Left lung (tissue), 4 donors: ENCODE measurements at regions not wholly inside any gene's neighbourhood (a gene's known extent, or its start where the extent isn't known, plus 50 kb on each side); places are given as distances from the start of the nearest gene placed in this dataset.
A peak's percentile ranks its signal among the peaks of the same experiment; 100 is the strongest.

ENCODE experiments used
- ATAC-seq: fragments of 200-7000 bp; cut with Tn5 transposase; one replicate; pipeline ENCODE4 v1.9.1; 2020; ENCODE audit warnings: moderate library complexity
- DNase-seq, 4 donors: peaks; one replicate each; pipeline ENCODE4 v3.0.0-alpha.2; 2013 to 2020
- H3K27ac ChIP-seq, 2 donors: fragments of 200-600 bp; sonication (generic) in 1 of 2; one replicate each; pipeline versions ENCODE4 v1.5.0 to v1.8.0; 2020 to 2021
- H3K27me3 ChIP-seq, 2 donors: fragments of 200-600 bp; sonication (generic) in 1 of 2; one replicate each; pipeline versions ENCODE4 v1.5.0 to v1.8.0; 2020 to 2021
- H3K36me3 ChIP-seq, 2 donors: fragments of 200-600 bp; sonication (generic) in 1 of 2; one replicate each; pipeline versions ENCODE4 v1.5.0 to v1.8.0; 2020 to 2021
- H3K4me1 ChIP-seq, 2 donors: fragments of 200-600 bp; one replicate each; pipeline ENCODE4 v1.8.0; 2021
- H3K4me3 ChIP-seq, 2 donors: fragments of 200-600 bp; sonication (generic) in 1 of 2; one replicate each; pipeline versions ENCODE4 v1.5.0 to v1.8.0; 2020 to 2021; ENCODE audit warnings: mild to moderate bottlenecking in 1 of 2
- H3K9me3 ChIP-seq, 2 donors: fragments of 200-600 bp; sonication (generic) in 1 of 2; one replicate each; pipeline versions ENCODE4 v1.5.0 to v1.8.0; 2020 to 2021
- intact Hi-C, 2 donors: fragments of 100-400 bp; cut with DNase I; formaldehyde crosslinking; loops; one replicate each; pipeline versions ENCODE4 v1.11.2 to v1.14.2; 2022
- TF ChIP-seq, protein P1 (sequence below), 2 donors: fragments of 200-600 bp; sonication (generic) in 1 of 2; IDR thresholded peaks; one replicate each; pipeline versions ENCODE4 v1.5.0 to v1.8.0; 2021; ENCODE audit warnings: antibody characterized with exemption in 2 of 2
- donor health status: DM: no; HTN: yes; CAD: no.
- donor health status: DM: no; HTN: no; CAD: no.

DNA sequence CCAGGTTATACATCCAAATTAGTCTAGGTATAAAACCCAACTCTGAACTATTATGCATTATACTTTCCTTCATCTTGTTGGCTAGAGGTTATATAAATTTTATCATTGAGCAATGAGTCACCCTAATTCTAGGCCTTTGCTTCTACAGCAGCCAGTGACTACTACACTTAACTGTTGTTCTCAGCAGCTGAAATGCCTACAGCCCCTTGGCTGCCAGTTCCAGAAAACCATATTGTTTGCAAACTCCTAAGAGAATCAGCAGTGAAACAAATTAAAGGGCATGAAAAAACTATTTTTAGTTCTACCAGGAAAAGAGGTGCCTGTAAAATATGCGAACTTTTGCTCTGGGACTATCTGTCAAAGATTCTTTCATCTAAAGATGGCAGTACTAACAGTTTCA, 292.8 kb downstream of the FRK start:
- TF ChIP-seq, protein P1, sequence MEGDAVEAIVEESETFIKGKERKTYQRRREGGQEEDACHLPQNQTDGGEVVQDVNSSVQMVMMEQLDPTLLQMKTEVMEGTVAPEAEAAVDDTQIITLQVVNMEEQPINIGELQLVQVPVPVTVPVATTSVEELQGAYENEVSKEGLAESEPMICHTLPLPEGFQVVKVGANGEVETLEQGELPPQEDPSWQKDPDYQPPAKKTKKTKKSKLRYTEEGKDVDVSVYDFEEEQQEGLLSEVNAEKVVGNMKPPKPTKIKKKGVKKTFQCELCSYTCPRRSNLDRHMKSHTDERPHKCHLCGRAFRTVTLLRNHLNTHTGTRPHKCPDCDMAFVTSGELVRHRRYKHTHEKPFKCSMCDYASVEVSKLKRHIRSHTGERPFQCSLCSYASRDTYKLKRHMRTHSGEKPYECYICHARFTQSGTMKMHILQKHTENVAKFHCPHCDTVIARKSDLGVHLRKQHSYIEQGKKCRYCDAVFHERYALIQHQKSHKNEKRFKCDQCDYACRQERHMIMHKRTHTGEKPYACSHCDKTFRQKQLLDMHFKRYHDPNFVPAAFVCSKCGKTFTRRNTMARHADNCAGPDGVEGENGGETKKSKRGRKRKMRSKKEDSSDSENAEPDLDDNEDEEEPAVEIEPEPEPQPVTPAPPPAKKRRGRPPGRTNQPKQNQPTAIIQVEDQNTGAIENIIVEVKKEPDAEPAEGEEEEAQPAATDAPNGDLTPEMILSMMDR (IDR thresholded peaks at IDR 0.05): no peak
- intact Hi-C loops: no loop called here
- Histone ChIP-seq H3K9me3 (no peaks in the 10 kb centered on the region), H3K4me1 (no peaks in the 10 kb centered on the region), H3K27me3 (no peaks in the 10 kb centered on the region), H3K27ac (no peak overlapping the region), H3K36me3 (no peaks in the 10 kb centered on the region), H3K4me3 (no peak overlapping the region)
- DNase-seq (peak in 1 of 4 donors; percentile 3), ATAC-seq (no peak)

DNA sequence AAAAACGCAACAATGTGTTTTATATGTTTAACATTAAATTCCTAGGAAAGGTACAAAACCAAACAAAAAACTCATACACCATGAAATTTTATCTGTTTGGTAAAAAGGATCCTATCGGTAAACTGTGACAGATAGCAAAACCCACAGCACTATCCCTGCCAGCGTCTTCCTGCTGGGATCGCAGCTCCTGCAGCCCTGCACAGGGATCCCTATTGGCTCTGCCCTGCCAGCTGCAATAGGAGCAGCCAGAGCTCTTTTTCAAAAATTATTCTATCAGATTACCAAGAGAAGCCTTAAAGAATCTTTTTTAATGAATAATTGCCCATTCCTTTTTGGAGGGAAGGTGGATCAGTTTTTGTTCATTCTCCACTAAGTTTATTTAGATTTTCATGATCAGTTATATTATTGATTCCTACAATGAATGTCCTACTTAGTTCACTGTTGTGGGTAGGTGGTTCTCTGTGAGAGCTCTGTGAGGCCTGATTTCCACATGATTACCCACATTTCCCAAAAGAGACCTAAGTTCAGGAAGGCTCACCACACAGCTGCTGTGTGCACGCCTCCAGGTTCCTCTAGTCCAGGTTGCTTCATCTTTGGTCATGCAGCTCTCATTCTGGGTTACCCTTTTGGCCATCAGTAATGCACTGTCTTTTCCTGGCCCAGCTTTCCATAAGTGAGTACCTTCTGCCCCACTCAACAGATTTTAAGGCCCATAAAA, 293.8 kb downstream of the FRK start:
- H3K27me3 ChIP-seq: no peaks in the 10 kb centered on the region
- ATAC-seq (no peak), DNase-seq (peak in 1 of 4 donors; percentile 33)
- TF ChIP-seq, protein P1 (IDR thresholded peaks at IDR 0.05): no peak
- no peaks in the 10 kb centered on the region for H3K36me3 ChIP-seq
- no peaks in the 10 kb centered on the region for H3K9me3 ChIP-seq
- intact Hi-C loops: no loop called here
- H3K4me1 ChIP-seq: no peaks in the 10 kb centered on the region
- no peak overlapping the region for H3K4me3 ChIP-seq
- no peak overlapping the region for H3K27ac ChIP-seq

DNA sequence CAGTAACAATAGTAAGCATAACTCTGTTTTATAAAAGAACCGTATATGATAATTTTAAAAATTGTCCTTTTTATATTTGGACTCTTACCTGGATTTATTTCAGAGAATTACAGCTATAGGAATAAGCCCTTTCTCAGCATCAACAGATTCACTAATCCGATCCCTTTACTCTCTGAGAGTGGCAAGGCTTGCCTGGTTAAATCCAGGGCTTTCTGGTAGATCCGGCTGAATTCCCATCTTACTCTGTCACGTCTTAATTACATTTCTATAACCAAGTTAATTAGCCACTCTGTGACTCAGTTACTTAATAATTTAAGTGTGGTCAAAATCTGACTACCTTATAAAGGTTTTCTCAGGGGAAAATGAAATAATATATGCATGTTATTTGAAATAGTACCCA, 294.7 kb downstream of the FRK start:
- no peak for ATAC-seq
- TF ChIP-seq, protein P1 (IDR thresholded peaks at IDR 0.05): no peak

DNA sequence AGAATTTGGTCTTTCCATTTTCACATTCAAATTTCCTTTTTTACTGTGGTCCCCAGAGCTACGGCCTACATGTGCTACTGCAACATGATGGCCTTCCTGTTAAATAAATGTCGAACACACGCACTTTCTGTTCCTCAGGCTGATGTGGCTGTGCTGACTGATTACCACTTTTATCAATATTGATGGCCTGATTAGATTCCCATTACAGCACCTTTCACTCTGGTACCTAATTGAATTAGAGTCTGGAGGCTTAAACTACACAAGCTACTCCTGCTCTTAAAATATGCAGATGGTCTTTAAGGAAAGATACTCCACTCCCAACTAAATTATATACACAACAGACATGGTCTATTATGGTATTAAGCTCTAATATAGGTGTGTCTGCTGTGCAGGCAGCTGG, 301.6 kb downstream of the FRK start:
- TF ChIP-seq, protein P1 (IDR thresholded peaks at IDR 0.05): no peak

More for the DNA sequence above, 294.7 kb downstream of the FRK start:
- DNase-seq: no peak
- Histone ChIP-seq H3K27me3 (no peaks in the 10 kb centered on the region), H3K27ac (no peak overlapping the region), H3K4me1 (no peaks in the 10 kb centered on the region), H3K4me3 (no peak overlapping the region), H3K9me3 (peaks cover 0 to 3% of the 10 kb centered on the region in 2 donors), H3K36me3 (no peaks in the 10 kb centered on the region)
- intact Hi-C loops: no loop called here

DNA sequence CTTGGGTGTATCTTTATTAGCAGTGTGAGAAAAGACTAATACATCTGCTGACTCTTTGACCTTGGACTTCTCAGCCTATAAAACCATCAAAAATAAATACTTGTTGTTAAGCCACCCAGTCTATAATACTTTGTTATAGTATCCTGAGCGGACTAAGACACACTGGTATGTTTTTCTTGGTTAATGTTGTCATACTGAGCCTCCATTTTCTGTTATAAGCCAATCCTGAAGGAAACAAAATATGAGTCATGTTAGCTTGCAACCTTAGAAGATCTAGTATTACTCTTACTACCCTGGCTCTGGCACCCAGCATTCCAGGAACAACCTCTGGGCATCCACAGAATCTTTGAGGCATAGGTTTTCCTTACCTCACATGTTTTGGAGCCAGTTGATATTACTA, 307.2 kb downstream of the FRK start:
- TF ChIP-seq, protein P1 (IDR thresholded peaks at IDR 0.05): no peak
- Histone ChIP-seq H3K9me3 (no peaks in the 10 kb centered on the region), H3K36me3 (no peaks in the 10 kb centered on the region), H3K4me3 (no peak overlapping the region), H3K27ac (no peak overlapping the region), H3K27me3 (no peaks in the 10 kb centered on the region), H3K4me1 (no peaks in the 10 kb centered on the region)
- DNase-seq: no peak
- no peak for ATAC-seq
- intact Hi-C loops: no loop called here

More for the DNA sequence above, 301.6 kb downstream of the FRK start:
- Histone ChIP-seq H3K36me3 (no peaks in the 10 kb centered on the region), H3K27ac (no peak overlapping the region), H3K4me3 (no peak overlapping the region), H3K9me3 (peaks cover 0 to 3% of the 10 kb centered on the region in 2 donors), H3K27me3 (no peaks in the 10 kb centered on the region), H3K4me1 (no peaks in the 10 kb centered on the region)
- ATAC-seq (no peak), DNase-seq (no peak)
- intact Hi-C loops: no loop called here
